ENCODE measurements at regions not wholly inside any gene's neighbourhood (a gene's known extent, or its start where the extent isn't known, plus 50 kb on each side); places are given as distances from the start of the nearest gene placed in this dataset.

DNA sequence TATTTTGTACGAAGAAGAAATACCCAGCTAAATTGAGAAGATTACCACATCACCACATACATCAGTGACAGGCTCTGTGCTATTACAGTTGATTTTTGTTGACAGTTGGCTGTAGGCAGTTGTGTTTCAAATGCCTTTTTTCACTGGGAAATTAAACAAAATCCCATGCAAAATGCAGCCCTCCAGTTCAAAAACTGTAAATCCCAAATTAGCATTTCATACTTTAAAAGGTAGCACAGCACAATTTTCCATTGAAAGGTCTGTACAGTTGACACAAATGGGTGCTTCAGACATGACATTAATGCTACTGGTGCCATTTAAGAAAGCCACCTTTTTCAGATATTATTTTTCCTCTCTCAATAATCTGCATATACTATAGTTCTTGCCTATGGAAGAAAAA lies 807.2 kb downstream of the BCL11A start:
- TF ChIP-seq, protein P1, sequence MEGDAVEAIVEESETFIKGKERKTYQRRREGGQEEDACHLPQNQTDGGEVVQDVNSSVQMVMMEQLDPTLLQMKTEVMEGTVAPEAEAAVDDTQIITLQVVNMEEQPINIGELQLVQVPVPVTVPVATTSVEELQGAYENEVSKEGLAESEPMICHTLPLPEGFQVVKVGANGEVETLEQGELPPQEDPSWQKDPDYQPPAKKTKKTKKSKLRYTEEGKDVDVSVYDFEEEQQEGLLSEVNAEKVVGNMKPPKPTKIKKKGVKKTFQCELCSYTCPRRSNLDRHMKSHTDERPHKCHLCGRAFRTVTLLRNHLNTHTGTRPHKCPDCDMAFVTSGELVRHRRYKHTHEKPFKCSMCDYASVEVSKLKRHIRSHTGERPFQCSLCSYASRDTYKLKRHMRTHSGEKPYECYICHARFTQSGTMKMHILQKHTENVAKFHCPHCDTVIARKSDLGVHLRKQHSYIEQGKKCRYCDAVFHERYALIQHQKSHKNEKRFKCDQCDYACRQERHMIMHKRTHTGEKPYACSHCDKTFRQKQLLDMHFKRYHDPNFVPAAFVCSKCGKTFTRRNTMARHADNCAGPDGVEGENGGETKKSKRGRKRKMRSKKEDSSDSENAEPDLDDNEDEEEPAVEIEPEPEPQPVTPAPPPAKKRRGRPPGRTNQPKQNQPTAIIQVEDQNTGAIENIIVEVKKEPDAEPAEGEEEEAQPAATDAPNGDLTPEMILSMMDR (IDR thresholded peaks at IDR 0.05) = no peak
- no peak for TF ChIP-seq EZH2 (IDR thresholded peaks at IDR 0.05; ENCODE audit: borderline replicate concordance, insufficient read depth, low read depth, low read length, poor library complexity, severe bottlenecking)
